HG03103 (cell line): ENCODE measurements at regions not wholly inside any gene's neighbourhood (a gene's known extent, or its start where the extent isn't known, plus 50 kb on each side); places are given as distances from the start of the nearest gene placed in this dataset.

Experiments
- ATAC-seq: cut with Tn5 transposase; IDR thresholded peaks from one replicate; pipeline ENCODE4 v1.9.1; 2021; ENCODE audit warnings: low read depth; ENCODE audit not compliant: unreplicated experiment

DNA sequence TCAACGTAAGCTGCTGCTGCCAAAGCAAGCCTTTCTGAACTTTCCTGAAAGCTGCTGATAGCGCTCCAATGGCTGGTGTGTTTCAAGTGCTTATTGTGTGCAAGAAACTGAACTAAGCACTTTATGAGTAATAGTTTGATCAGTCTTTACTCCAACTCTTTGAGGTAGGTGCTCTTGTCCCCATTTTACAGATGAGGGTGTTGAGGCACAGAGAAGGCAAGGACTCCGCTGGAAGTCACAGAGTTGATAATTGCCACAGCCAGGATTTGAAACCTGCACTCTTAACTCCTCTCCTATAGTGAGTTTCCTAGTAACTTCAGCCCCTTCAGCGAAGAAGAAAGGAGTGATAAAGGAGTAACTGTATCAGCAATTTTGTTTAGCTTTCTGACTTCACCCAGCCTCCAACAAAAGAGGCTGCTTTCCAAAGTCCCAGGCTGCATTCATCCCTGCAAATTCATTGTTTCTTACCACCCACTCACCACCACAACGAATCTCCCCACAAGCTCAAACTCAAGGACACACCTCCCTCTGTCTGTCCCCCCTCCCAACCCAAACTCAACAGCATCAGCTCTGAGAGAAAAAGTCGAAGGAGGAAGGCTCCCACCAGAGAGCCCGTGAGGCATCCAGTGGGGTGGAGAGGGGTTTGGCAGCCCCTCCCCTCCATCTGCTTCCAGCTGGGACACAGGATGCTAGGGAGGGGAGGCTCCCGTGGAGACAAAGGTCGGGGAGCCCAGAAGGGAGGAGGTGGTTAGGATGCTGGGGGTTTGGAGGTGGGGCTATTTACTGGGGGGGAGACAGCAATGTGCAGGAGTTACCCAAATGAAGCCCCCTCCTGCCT lies 139.6 kb downstream of the NAV1 start:
- no peak for ATAC-seq

DNA sequence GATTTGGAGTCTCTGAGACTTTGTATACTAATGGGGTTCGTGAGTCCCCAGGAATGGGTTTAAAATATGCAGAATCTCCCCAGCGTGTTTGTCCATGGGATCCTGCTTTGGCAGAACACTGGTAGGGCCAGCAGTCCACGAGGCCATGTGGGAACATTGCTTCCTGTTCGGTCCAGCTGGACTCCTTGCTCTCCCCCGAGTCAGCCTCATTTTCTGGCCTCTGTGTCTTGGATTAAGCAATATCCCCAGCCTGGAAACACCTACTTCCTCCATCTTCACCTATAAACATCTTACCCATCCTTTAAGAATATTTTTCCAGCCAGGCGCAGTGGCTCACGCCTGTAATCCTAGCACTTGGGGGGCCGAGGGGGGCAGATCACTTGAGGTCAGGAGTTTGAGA lies 142.4 kb downstream of the NAV1 start:
- ATAC-seq: no peak

DNA sequence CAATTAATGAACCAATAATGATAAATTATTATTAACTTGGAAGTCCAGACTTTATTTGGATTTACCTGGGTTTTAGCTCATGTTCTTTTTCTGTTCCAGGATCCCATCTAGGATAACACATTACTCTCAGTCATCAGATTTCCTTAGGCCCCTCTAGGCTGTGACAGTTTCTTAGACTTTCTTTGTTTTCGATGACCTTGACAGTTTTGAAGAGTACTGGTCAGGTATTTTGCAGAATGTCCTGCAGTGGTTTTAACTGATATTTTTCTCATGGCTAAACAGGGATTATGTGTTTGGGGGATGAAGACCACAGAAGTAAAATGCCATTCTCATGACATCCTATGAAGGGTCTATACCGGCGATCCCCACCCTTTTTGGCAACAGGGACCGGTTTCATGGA lies 144.0 kb downstream of the NAV1 start:
- no peak for ATAC-seq

DNA sequence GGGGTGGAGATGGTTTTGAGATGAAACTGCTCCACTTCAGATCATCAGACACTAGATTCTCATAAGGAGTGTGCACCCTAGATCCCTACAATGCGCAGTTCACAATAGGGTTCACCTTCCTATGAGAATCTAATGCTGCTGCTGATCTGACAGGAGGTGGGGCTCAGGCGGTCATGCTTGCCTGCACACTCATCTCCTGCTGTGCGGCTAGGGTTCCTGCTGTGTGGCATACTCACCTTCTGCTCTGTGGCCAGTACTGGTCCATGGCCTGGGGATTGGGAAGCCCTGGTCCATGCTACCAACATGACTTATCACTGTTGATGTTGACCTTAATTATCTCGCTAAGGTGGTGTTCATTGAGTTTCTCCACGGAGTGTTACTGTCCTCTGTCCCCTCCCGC lies 144.5 kb downstream of the NAV1 start:
- ATAC-seq: no peak

DNA sequence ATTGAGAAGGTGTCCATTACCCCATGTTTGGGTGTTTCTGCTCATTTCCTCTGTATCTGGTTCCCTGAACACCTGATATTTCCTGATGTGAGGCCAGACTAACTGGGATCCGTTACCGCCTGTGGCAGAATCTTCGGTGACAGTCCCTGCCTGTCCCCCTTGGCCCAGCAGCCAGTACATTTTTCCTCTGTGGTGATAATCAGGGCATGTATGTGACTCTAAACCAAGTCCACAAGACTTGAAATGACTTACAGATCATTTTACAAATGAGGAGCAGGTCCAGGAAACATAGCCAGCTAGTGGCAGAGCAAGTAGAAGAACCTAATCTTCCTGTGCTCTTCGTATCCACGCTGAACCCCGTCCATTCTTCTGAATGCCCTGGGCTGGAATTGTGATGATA lies 143.5 kb upstream of the IPO9 start:
- ATAC-seq: no peak

DNA sequence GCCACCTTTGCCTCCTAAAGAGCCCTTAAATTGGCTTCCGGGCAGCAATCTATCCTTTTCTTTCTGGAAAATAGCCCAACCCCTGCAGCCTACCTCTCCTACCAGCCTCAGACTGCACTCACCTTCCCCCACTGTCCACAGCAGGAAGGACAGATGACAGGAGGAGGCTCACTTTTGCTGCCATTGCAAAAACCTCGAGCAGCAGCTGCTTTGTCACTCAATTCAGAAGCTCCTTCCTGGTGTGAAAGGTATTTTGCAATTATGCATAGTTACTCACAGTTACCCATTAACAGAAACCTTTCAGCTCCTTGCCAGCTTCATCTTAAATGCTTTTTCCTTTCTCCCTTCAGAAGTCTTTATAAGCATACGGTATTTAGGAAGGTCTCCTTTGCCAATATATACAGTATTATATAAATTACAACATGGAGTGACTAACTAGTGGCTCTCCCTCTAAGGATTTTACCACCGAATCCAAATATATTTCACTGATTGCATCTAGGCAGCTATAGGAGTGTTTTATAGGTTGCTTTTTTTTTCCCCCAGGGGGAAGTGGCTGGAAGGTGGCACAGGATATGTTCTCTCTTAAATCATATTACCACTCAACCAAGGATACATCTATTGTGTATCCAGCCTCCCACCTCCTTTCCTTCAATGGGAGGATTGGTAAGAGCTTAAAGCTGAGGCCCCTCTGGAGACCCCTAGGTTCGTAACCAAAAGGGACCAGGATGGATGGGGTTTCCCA lies 142.1 kb upstream of the IPO9 start:
- no peak for ATAC-seq

DNA sequence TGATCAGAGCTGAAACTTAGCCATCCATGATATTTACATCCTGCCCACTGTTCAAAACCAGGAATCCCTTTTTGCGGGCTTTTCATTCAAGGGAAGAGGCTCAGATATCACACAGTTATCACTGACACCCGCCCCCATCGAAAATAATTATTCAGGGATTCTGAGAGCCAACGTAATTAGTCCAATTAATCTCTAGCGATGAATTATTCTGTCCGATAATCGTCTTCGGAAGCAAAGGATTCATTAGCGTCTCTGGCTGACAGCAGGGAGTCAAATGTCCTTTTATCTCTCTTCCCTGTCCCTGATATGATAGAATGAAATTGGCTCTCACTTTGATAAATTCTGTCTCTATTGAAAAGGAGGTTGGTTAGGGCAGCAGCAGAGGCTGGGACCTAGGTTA lies 140.4 kb upstream of the IPO9 start:
- ATAC-seq: no peak

DNA sequence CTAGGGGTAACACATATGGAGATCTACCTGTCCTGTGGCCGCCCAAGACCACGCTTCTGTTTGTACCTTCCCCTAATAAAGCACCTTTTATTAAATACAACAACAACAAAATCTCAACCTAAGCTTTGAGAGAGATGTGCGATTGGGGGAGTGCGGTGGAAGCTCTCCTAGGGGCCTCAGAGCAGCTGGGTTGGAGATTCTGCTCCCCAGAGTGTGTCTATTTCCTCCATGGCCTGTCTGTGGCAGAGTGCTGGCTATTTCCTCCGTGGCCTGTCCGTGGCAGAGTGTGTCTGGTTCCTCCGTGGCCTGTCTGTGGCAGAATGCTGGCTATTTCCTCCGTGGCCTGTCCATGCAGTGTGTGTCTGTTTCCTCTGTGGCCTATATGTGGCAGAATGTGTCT lies 139.3 kb upstream of the IPO9 start:
- no peak for ATAC-seq

DNA sequence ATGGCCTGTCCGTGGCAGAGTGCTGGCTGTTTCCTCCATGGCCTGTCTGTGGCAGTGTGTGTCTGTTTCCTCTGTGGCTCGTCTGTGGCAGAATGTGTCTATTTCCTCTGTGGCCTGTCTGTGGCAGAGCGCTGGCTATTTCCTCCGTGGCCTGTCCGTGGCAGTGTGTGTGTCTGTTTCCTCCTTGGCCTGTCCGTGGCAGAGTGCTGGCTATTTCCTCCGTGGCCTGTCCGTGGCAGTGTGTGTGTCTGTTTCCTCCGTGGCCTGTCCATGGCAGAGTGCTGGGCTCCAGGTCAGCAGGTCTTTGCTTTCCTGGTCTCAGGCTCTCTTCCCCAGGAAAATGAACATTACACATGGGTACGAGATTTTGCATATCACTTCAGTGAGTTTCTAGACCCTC lies 138.4 kb upstream of the IPO9 start:
- no peak for ATAC-seq

DNA sequence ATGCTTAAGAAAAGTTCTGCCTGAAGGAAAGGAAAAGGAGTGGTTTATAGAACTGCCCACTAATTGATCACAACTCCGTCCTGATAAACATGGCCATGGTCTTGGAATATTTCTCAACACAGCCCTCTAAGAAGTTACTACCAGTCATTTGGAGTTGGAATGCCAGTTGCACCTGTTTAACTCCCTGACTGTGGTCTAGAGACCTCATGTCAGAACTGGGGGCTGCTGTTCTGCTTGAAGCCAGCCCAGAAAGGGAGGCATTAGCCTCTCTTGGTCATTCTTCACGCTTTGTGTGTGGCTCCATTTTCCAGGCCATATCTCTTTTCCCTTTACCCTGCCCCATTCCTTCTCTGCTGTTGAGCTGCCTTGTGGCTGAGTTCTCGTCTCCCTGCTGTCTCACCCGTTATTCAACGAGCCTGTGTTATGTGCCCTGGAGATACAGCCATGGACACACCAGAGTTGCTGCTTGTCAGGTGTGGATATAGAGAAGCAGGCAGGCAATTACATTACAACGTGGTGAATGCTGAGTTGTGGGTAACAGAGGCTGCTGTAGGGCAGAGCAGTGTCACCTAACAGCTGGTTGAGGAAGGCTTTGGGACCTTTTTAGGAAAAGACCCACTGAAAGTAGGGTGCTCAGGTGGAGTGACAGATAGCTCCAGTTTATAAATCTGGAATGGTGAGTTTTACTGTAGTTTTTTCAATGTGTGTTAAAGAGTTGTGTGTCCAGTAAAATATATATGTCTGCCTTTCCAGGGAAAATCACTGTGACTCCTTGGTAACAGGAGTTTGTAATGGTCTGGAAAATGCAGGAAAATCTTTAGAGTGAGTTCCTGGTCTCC lies 137.0 kb upstream of the IPO9 start:
- no peak for ATAC-seq

DNA sequence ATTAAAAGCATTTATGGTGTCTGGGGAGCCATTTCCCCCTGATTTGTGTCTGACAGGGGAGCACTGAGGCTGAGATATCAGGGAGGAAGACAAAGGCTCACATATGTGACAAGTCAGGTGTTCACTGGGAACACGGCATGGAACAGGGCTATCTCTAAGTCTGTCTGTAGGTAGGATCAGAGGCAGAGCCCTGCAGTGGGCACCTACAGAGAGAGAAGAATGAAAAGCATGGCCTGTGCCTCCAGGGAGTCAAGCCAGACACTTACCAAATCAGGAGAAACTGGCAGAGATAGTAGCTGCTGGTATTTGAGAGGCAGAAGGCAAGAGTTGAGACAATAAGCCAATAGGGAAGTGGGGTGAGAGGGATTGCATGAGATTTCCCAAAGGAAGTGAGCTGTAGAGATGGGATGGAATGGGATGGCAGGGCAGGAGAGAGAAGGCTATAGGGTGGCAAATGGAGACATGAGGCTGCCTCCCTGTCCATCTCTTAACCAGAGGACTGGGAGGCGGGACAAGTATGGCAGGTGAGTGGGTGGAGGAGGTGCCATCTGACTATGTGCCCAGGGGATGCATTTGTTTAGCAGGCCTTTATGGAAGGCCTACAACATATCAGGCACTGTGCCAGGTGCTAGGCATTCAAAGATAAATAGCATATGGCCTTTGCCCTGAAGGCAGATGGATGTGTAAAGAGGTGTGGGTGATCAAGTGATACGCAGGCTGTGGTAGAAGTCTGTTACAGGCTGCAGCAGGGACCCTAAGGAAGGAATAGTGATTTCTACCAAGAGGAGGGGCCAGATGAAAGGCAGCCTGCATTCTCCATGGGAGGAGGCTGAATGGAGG lies 136.2 kb upstream of the IPO9 start:
- ATAC-seq: no peak

DNA sequence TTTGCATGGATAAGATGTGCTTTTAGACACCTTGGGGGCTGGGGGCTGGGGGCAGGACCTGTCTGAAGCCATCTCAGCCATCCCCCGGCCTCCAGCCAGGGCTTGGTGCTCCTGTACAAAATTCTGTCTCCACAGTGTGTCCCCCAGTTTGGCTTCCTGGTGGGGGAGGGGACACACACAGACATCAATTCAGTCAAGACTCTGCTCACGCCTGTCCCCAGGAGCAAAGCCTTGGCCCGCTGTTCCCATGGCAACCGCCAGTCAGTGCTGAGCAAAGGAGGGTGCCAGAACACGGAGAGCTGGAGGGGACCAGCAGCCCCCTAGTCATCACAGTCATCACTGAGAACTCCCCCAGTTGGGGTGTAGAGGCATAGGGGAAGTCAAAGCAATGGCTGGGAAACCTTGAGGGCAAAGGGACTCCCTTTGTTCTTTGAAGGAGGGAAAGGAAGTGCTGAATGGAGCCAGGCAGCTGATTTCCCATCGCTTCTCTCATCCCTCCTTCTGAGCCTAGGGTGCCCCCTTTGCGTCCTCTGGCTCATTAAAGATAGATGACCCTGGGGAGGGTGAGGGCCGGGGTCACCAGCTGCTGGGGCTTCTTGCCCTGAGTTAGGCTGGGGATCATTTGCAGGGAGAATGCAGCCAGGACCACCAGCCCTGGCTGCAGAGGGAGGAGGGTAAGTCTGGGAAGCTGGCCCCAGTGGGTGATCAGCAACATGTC lies 134.9 kb upstream of the IPO9 start:
- no peak for ATAC-seq

DNA sequence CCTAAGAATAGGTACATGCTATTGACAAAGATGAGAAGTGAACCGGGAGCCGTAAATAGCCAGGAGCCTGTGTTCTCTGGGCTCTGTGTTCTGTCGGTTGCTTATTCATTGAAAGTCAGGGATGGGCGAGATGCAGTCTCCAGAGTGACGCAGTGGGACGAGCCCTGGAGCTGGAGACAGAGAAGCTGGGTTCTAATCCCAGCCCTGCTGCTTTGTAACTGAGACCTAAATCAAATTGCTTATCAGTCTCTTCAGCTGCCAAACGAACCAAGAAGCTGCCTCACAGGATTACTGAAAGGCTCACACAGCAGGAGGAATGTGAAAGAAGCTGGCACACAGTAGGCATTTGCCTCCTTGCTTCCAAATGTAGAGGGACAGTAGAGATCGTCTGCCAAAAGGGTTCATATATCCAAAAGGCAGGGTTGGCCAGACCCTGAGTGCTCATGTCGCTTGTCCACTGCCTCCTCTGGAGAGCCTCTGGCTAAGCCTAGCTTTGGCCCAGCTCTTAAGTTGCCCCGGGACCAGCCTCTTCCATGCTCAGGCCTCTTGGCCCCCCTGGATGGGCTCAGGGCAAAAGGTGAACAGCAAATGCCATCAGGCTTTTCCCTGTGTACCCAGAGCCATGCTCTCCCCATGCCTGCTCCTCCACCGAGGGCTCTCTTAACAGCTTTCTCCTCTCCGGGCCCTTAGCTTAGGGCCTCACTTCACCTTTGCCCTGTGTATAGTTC lies 134.2 kb upstream of the IPO9 start:
- no peak for ATAC-seq

DNA sequence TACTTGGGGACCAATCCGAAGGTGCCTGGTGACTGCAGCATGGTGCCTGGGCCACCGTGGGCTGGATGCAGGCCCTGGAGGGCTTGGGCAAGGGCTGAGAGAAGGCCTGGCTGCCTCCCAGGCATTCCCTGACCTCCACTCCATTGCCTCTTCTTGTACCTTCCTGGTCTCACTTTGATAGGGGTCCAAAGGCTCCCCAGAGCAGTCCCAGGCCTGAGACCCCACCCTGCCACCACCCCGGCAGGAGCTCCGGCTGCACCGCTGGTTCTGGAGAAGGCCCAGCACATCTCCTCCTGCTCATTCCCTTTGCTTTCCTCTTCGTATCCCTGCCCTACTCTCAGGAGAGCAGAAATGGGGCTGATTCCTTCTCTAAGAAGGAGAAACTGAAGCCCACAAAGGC lies 133.3 kb upstream of the IPO9 start:
- ATAC-seq: no peak

DNA sequence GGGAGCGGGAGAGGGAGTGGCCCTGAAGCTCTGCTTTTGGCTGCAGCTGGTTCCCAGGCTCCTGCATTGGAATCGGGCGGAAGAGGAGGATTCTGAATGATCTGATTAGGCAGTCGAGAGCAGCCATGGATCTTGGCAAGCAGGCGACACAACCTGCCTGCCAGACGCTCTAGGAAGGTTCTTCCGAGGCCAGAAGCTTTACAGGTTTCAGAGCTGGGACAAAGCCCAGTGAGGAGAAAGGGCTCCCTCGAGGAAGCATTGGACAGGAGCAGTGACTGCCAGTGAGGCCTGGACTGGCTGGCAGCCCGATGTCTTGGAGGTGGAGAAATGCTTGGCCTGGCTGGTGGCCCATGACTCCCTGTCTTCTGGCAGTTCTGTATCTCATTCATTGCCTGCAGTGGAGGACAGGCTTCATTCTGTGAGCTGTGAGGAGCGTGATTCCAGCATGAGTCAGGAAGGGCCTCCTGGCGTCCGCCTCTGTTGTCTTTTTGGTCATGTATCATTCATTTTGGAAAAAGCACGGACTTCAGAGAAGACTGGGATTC lies 132.7 kb upstream of the IPO9 start:
- ATAC-seq: no peak

DNA sequence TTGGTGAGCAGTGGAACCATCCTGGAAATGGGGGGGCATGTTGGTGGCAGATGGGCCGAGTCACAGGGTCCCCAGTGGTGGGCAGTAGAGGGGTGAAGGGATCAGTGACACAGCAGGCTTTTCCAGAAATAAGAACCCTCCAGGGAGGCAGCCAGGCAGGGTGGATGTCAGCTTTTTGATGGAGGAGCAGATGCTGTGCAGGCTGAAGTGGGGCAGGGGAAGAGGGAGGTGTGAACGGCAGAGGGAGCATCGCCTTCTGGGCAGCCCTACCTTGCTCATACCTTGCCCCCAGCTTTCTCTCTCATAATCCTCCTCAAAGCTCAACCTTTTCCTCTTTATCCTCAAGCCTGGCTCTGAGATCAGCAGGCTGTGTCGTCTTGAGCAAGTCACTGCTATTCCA lies 131.8 kb upstream of the IPO9 start:
- ATAC-seq: no peak

DNA sequence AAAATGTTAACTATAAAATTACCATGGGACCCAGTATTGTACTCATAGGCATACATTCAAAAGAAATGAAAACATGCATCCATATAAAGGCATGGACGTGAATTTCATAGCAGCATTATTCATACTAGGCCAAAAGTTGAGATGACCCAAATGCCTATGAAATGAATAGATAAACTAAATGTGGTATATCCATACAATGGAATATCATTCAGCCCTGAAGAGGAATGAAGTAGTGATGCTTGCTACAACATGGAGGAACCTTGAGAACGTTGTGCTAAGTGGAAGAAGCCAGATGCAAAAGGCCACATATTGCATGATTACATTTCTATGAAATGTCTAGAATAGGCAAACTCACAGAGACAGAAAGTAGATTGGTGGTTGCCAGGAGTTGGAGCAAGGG lies 127.1 kb upstream of the IPO9 start:
- no peak for ATAC-seq

DNA sequence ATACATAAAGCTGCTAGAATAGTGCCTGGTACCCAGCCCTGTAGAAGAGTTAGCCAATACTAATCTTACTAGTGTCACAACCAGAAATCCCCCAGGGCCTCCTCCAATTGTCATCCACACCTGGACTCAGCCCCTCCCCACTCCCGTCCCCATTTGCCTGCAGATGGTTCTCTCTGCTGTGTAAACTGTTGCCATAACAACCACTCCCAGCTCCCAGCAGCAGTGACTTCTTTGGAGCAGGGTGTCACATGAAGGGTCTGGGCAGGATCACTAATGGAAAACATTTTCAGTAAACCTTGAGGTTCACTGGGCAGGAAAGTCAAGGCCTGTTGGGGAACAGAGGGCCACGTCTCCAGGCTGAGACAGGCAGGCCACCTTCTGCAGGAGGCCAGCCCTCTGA lies 126.0 kb upstream of the IPO9 start:
- no peak for ATAC-seq
